OCI-LY7 (cell line): ENCODE measurements at regions not wholly inside any gene's neighbourhood (a gene's known extent, or its start where the extent isn't known, plus 50 kb on each side); places are given as distances from the start of the nearest gene placed in this dataset.

Source experiments
- BruUV-seq: library from RNA; stranded (reverse); fragments of 400-500 nt; replicated peaks from 2 replicates; lab custom pipeline; 2021; lab: Mats Ljungman, UMichigan
- CTCF ChIA-PET: fragments of 300-600 bp; sonication (Branson Sonifier 250); formaldehyde crosslinking; loops from one replicate; lab custom pipeline; 2022; ENCODE audit warnings: antibody characterized with exemption; ENCODE audit not compliant: unreplicated experiment; lab: Charles Lee
- POLR2A ChIA-PET: fragments of 300-600 bp; sonication (Branson Sonifier 250); formaldehyde crosslinking; loops from one replicate; lab custom pipeline; 2022; ENCODE audit warnings: antibody characterized with exemption; lab: Charles Lee
- DNase-seq: peaks from one replicate; pipeline ENCODE4 v3.0.0-alpha.2; 2015; ENCODE audit warnings: low spot score
- H2AFZ ChIP-seq: fragments of 200-600 bp; sonication (generic), shearing (Covaris generic); 2 replicates; pipeline ENCODE4 v1.6.1; 2014; ENCODE audit warnings: mild to moderate bottlenecking, antibody characterized with exemption, low read length, moderate library complexity
- H3K27ac ChIP-seq: fragments of 200-600 bp; sonication (generic); 2 replicates; pipeline ENCODE4 v1.5.1; 2014; ENCODE audit warnings: mixed run types, low read depth, mild to moderate bottlenecking, moderate library complexity, low read length, inconsistent platforms; ENCODE audit not compliant: poor library complexity, severe bottlenecking
- H3K36me3 ChIP-seq: fragments of 200-600 bp; sonication (generic); 2 replicates; pipeline ENCODE4 v1.6.1; 2014; ENCODE audit warnings: mild to moderate bottlenecking, antibody characterized with exemption, low read length, moderate library complexity, mixed read lengths; ENCODE audit not compliant: insufficient read depth
- H3K4me1 ChIP-seq: fragments of 200-600 bp; sonication (generic); 2 replicates; pipeline ENCODE4 v1.5.1; 2014; ENCODE audit warnings: mild to moderate bottlenecking, low read length; ENCODE audit not compliant: insufficient read depth, poor library complexity, severe bottlenecking
- H3K4me2 ChIP-seq: fragments of 200-600 bp; sonication (generic); 2 replicates; pipeline ENCODE4 v1.6.1; 2014; ENCODE audit warnings: mild to moderate bottlenecking, low read length
- H3K4me3 ChIP-seq: fragments of 200-600 bp; sonication (generic); 2 replicates; pipeline ENCODE4 v1.5.1; 2014; ENCODE audit warnings: mild to moderate bottlenecking, low read depth, low read length; ENCODE audit not compliant: poor library complexity, severe bottlenecking
- H3K79me2 ChIP-seq: fragments of 200-600 bp; sonication (generic); 2 replicates; pipeline ENCODE4 v1.6.1; 2016; ENCODE audit warnings: low read depth, mild to moderate bottlenecking, low read length, moderate library complexity, mixed read lengths; ENCODE audit not compliant: insufficient read depth
- H3K9me2 ChIP-seq: fragments of 200-600 bp; sonication (generic); 2 replicates; pipeline ENCODE4 v1.6.1; 2016; ENCODE audit warnings: mild to moderate bottlenecking, low read length, mixed read lengths; ENCODE audit not compliant: insufficient read depth
- H3K9me3 ChIP-seq: fragments of 200-600 bp; sonication (generic); 2 replicates; pipeline ENCODE4 v1.6.1; 2014; ENCODE audit warnings: mild to moderate bottlenecking, mixed run types, low read length, mixed read lengths
- H4K20me1 ChIP-seq: fragments of 200-600 bp; sonication (generic); 2 replicates; pipeline ENCODE4 v1.6.1; 2014; ENCODE audit warnings: mild to moderate bottlenecking, antibody characterized with exemption, low read length, moderate library complexity, mixed read lengths; ENCODE audit not compliant: insufficient read depth
- EZH2phosphoT487 ChIP-seq: fragments of 200-600 bp; sonication (generic); IDR thresholded peaks from 2 replicates; pipeline ENCODE4 v1.6.1; 2018; ENCODE audit warnings: low read depth, borderline replicate concordance, mild to moderate bottlenecking, mixed run types, antibody characterized with exemption, low read length, moderate library complexity, mixed read lengths
- intact Hi-C: fragments of 100-400 bp; cut with micrococcal nuclease; formaldehyde crosslinking; loops from one replicate; pipeline ENCODE4 v1.10.0; 2022; ENCODE audit not compliant: unreplicated experiment
- TF ChIP-seq, protein P1 (sequence below): fragments of 200-600 bp; sonication (generic); conservative IDR thresholded peaks from 2 replicates; pipeline ENCODE4 v1.5.1; 2014; ENCODE audit warnings: mild to moderate bottlenecking, antibody characterized with exemption, low read length, moderate library complexity, mixed read lengths

DNA sequence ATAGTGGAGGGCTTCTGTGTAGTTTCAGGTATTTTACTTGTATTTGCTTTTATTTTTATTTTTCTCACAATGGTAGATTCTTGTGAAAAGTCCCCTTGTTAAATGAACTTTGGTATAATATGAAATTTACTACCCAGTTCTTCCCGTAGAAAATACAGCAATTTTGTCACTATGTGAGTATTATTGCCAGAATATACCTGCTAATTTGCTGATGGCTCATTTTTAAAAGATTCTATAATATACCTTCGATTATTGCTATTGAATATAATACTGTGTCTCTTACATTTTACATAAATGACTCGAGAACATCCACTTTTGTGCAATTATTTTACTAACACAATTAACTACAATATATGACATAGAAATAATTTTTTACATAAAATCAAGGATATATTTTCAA, 262.3 kb upstream of the NOVA1 start:
- BruUV-seq, result no TSS peak
- H3K4me1 ChIP-seq, result no peaks in the 10 kb centered on the region
- H3K79me2 ChIP-seq, result no peaks in the 10 kb centered on the region
- TF ChIP-seq EZH2phosphoT487, result no peak
- TF ChIP-seq, protein P1, sequence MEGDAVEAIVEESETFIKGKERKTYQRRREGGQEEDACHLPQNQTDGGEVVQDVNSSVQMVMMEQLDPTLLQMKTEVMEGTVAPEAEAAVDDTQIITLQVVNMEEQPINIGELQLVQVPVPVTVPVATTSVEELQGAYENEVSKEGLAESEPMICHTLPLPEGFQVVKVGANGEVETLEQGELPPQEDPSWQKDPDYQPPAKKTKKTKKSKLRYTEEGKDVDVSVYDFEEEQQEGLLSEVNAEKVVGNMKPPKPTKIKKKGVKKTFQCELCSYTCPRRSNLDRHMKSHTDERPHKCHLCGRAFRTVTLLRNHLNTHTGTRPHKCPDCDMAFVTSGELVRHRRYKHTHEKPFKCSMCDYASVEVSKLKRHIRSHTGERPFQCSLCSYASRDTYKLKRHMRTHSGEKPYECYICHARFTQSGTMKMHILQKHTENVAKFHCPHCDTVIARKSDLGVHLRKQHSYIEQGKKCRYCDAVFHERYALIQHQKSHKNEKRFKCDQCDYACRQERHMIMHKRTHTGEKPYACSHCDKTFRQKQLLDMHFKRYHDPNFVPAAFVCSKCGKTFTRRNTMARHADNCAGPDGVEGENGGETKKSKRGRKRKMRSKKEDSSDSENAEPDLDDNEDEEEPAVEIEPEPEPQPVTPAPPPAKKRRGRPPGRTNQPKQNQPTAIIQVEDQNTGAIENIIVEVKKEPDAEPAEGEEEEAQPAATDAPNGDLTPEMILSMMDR, result no peak
- H3K9me2 ChIP-seq, result no peaks in the 10 kb centered on the region
- H3K36me3 ChIP-seq, result no peaks in the 10 kb centered on the region
- no peak overlapping the region for H3K27ac ChIP-seq
- intact Hi-C loops, result no loop called here
- DNase-seq, result no peak
- no peak overlapping the region for H2AFZ ChIP-seq
- POLR2A ChIA-PET, result no interaction called here
- no peak overlapping the region for H3K4me3 ChIP-seq
- no peak overlapping the region for H3K4me2 ChIP-seq
- CTCF ChIA-PET, result no interaction called here
- 0 out of 2 replicates have a peak, but pooled peaks cover 4% of the 10 kb centered on the region for H3K9me3 ChIP-seq
- H4K20me1 ChIP-seq, result no peaks in the 10 kb centered on the region

DNA sequence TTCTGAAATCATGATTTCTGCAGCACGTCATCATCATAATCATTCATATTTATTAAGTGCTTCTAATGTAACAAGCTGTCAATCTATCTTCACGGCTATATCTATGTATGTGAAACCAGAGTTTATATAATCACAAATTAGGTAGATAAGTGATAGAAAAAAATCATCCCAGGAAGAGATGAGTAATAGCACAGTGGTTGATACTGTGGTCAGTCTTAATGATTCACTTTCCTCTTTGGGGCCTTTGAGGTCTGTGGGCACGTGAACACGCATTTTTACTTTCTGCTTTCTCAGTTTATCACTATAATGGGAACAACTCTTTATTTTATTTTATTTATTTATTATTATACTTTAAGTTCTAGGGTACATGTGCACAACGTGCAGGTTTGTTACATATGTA, 265.9 kb upstream of the NOVA1 start:
- H3K36me3 ChIP-seq, result no peaks in the 10 kb centered on the region
- H3K9me2 ChIP-seq, result no peaks in the 10 kb centered on the region
- no peak overlapping the region for H3K4me3 ChIP-seq
- ChIA-PET POLR2A (interaction anchor here (1.1 kb wide), 1 partner anchor 9 kb away, joined by 6 read pairs; no protein-coding TSS in a partner anchor), CTCF (no interaction called here)
- H2AFZ ChIP-seq, result no peak overlapping the region
- DNase-seq, result no peak
- intact Hi-C loops, result no loop called here
- 0 out of 2 replicates have a peak, but pooled peaks cover 4% of the 10 kb centered on the region for H3K9me3 ChIP-seq
- no TSS peak for BruUV-seq
- H3K4me2 ChIP-seq, result no peak overlapping the region
- H4K20me1 ChIP-seq, result no peaks in the 10 kb centered on the region
- no peak for TF ChIP-seq EZH2phosphoT487
- TF ChIP-seq, protein P1, result no peak
- H3K4me1 ChIP-seq, result no peaks in the 10 kb centered on the region
- H3K27ac ChIP-seq, result no peak overlapping the region
- no peaks in the 10 kb centered on the region for H3K79me2 ChIP-seq

DNA sequence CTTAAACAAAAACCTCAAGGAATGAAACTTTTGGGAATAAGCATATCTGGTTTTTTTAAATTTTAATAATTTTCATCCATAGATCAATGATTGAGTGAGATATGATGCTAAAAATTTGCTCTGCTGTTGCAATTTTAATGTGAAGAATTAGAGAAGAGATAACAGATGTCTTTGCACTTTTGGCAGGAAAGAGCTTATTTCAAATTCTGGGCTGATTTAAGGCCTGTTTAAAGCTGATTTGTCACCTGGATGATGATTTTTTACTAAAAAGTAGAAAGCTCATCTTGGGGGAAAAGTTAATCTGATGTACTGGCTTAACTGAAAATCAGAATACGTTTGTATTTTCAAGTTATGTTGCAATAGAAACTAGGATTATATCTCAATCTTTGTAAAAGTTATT, 268.9 kb upstream of the NOVA1 start:
- Histone ChIP-seq H3K4me2 (no peak overlapping the region), H3K9me3 (peaks cover 4% of the 10 kb centered on the region; the same call in 1 of the 2 replicates), H3K9me2 (no peaks in the 10 kb centered on the region), H3K27ac (no peak overlapping the region), H3K4me3 (no peak overlapping the region), H2AFZ (no peak overlapping the region), H3K36me3 (no peaks in the 10 kb centered on the region), H3K79me2 (no peaks in the 10 kb centered on the region), H4K20me1 (no peaks in the 10 kb centered on the region), H3K4me1 (no peaks in the 10 kb centered on the region)
- no TSS peak for BruUV-seq
- CTCF ChIA-PET, result no interaction called here
- POLR2A ChIA-PET, result no interaction called here
- TF ChIP-seq, protein P1, result no peak
- no peak for TF ChIP-seq EZH2phosphoT487
- DNase-seq, result no peak
- intact Hi-C loops, result no loop called here
